ENCODE measurements at regions not wholly inside any gene's neighbourhood (a gene's known extent, or its start where the extent isn't known, plus 50 kb on each side); places are given as distances from the start of the nearest gene placed in this dataset.
"Not testable (repeated sequence)": the region's sequence is repeated elsewhere in the genome, so short reads cannot be mapped to it uniquely, and the experiment has no call there.

DNA sequence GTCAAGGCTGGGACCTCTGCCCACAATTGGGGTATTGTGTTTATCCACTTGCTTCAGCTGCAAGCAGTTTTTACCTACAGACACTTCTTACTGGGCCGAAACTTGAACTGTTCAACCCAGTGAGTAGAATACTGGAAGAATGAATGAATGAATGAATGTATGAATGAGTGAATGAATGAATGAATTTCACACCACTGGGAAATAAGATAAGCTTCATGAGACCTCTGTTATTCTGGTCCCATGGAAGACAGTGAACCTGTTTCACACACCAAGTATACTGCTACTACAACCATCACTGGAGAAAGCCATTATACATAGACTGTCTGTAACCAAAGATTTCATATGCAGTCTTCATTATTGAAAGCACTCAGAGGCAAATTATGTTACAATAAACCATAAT lies 295.0 kb upstream of the GULP1 start:
- no peak for DNase-seq

DNA sequence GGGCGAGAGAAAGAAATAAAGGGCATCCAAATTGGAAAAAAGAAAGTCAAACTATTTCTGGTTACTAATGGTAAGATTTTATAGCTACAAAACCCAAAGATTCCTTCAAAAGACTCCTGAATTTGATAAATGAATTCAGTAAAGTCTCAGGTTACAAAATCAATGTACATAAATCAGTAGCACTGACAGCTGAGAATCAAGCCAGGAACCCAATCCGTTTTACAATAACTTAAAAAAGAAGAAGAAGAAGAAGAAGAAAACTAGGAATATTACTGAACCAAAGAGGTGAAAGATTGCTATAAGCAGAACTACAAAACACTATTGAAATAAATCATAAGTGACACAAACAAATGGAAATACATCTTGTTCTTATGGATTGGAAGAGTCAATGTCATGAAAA lies 291.5 kb upstream of the GULP1 start:
- DNase-seq, result no peak

DNA sequence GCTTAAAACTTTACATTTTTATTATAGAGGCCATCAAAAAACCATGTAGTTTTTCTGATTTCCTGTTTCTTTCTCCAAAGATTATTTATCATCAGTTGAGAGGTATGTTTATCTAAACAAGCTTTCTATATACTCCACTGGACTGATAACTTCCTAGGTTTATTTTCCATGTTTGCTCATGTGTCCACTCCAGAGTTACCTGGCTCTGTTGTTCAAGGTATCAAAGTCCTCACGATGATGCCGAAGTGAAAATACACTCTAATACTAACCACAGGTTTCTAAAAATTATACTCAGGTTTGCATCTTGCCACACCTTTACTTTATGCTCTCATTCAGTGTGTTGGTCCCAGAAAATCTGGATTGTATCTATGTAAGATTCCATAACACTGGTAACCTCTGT lies 287.9 kb upstream of the GULP1 start:
- DNase-seq, result no peak

- no peak for DNase-seq
These were observed 277.9 kb upstream of the GULP1 start for GRCh38 chr2:188013767-188014166.

- no peak for DNase-seq
These were observed 274.8 kb upstream of the GULP1 start for GRCh38 chr2:188016917-188017316.

GRCh38 chr2:188022389-188022788 lies 269.3 kb upstream of the GULP1 start:
- no peak for DNase-seq

DNA sequence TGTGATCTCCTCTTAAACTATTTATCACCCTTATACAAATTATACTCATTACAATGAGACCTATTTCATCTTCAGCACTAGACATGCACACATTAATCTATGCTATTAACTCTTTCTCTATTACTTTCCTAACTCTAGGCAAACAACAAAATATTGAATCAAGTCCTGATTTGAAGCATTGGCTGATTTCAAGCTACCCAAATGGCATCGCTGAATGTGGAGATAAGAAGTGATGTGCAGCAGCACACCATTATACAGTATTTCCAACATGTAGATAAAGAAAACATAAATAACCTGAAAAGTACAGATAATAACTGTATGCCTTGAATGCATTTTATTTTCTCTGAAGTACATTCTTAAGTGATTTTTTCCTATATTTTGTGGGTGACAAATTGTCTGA lies 268.6 kb upstream of the GULP1 start:
- DNase-seq, result no peak

DNA sequence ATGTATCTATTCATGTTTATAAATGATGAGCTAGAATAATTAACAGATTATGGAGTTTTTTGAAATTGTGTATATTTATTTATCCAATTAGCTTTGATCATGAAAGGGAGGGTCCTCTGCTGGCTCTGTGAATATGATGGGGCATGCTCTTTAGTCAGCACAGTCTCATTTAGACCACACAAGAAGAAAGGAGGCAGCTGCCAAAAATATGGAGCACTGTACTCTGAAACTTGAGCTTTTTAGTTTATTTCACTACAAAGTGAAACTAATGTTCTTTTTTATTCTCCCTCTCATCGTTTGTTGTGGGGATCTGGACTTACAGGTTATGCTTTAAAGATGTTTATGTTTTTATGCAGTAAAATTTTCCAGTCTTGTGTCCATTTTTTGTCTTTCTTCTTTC lies 266.9 kb upstream of the GULP1 start:
- no peak for DNase-seq

DNA sequence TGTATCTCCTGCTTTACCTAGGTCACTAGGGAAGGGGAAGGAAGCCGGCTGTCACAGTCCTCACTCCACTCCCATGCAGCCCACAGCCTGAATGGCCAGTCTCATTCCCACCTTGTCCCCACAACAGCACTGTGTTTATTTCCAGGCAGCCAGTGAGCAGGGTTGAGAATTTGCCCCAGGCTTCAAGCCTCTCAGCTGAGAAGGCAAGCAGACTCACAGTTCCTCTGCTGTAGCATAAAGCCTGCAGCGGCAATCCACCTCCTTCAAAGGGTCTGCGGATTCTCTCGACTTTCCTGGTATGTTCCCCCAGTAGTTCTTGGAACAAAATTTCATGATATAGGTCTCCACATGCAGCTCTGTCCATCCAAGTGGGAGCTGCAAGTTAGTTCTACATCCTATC lies 262.9 kb upstream of the GULP1 start:
- no peak for DNase-seq

GRCh38 chr2:188032306-188032705 lies 259.4 kb upstream of the GULP1 start:
- DNase-seq, result no peak

DNA sequence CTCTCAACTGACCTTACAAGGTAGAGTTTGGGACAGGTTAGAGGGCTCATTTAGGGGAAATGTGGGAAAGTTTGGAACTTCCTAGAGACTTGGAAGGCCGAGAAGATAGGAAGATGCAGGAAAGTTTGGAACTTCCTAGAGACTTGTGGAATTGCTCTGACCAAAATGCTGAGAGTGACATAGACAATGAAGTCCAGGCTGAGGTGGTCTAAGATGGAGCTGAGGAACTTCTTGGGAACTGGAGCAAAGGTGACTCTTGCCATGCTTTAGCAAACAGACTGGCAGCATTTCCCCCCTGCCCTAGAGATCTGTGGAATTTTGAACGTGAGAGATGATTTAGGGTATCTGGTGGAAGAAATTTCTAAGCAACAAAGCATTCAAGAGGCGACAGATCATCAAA lies 258.9 kb upstream of the GULP1 start:
- no peak for DNase-seq

DNA sequence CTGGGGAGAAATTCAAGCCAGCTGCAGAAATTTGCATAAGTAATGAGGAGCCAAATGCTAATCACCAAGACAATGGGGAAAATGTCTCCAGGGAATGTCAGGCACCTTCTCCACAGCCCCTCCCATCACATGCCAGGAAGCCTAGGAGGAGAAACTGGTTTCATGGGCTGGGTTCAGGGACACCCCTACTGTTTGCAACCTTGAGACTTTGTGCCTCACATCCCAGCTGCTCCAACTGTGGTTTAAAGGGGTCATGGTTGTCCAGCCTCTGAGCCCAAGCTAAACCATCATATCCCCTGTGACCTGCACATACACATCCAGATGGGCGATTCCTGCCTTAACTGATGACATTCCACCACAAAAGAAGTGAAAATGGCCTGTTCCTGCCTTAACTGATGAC lies 258.4 kb upstream of the GULP1 start:
- DNase-seq, result not testable (repeated sequence)

- DNase-seq, result not testable (repeated sequence)
These were observed 257.6 kb upstream of the GULP1 start for GRCh38 chr2:188034102-188034501.

- not testable (repeated sequence) for DNase-seq
These were observed 256.3 kb upstream of the GULP1 start for GRCh38 chr2:188035377-188035776.

GRCh38 chr2:188036786-188037185 lies 254.9 kb upstream of the GULP1 start:
- not testable (repeated sequence) for DNase-seq

DNA sequence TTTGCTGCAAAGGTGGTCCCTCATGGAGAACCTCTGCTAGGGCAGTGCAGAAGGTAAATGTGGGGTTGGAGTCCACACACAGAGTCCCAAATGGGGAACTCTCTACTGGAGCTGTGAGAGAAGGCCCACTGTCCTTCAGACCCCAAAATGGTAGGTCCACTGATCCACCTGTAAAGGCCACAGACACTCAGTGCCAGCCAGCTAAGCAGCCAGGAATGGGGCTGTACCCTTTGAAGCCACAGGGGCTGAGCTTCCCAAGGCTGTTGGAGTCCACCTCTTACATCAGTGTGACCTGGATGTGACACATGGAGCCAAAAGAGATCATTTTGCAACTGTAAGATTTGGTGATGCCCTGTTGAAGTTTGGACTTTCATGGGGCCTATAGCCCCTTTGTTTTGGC lies 252.4 kb upstream of the GULP1 start:
- no peak for DNase-seq

DNA sequence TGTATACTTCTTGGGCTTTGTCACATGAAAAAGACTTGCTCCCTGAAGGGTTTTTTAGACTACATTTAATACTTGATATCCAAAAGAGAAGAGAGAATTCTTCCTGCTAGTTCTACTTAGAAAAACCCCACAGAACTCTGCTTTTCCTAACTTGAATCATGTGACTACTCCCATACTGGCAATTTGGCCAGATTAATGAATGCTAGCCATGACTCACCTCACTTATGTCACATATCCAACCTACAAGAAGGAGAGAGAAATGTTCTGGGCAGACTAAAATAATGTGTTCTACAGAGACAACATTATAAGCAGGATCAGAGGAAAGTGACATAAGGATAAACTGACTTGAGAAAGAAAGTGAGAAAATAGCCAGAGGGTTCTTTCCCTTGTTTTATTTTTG lies 249.3 kb upstream of the GULP1 start:
- DNase-seq, result no peak

- no peak for DNase-seq
These were observed 246.7 kb upstream of the GULP1 start for GRCh38 chr2:188045016-188045415.

- no peak for DNase-seq
These were observed 245.2 kb upstream of the GULP1 start for GRCh38 chr2:188046437-188046836.

DNA sequence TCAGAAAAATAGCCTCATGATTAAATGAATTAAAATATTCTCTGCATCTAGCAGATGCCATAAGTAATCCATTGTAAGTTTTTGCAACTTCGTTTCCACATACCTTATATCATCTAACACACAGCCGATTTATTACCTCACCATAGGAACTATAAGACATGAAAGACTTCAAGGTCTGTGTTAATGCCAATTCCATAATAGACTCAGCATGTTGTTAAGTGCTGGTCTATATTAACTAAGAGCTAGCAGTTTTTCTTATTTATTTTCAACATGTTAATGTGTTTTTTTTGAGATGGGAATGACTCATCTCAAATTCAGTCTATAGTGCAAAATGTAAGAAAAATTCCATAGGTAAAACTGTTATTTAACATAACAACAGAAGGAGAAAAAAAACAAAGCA lies 243.9 kb upstream of the GULP1 start:
- DNase-seq, result no peak

GRCh38 chr2:188050726-188051125 lies 240.9 kb upstream of the GULP1 start:
- DNase-seq, result no peak

DNA sequence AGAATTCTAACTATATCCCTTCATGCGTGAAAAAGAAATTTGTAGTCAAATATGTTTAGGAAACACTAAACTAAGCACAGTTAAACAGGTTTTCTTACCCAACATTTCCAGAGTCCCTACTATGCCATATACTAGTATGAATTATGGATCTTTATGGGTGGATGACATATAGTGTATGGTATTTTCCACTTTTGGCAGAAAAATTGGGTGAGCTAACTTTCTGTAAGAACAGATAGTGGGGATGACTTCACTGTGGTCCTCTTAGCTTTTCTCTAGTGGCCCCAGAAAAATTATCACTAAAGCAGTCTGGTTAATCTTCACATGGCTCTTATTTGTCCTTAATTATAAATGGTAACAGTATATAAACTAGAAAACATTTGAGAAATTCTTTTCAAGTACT lies 240.0 kb upstream of the GULP1 start:
- no peak for DNase-seq

- no peak for DNase-seq
These were observed 226.3 kb upstream of the GULP1 start for GRCh38 chr2:188065386-188065785.

GRCh38 chr2:188068093-188068492 lies 223.6 kb upstream of the GULP1 start:
- DNase-seq, result no peak

DNA sequence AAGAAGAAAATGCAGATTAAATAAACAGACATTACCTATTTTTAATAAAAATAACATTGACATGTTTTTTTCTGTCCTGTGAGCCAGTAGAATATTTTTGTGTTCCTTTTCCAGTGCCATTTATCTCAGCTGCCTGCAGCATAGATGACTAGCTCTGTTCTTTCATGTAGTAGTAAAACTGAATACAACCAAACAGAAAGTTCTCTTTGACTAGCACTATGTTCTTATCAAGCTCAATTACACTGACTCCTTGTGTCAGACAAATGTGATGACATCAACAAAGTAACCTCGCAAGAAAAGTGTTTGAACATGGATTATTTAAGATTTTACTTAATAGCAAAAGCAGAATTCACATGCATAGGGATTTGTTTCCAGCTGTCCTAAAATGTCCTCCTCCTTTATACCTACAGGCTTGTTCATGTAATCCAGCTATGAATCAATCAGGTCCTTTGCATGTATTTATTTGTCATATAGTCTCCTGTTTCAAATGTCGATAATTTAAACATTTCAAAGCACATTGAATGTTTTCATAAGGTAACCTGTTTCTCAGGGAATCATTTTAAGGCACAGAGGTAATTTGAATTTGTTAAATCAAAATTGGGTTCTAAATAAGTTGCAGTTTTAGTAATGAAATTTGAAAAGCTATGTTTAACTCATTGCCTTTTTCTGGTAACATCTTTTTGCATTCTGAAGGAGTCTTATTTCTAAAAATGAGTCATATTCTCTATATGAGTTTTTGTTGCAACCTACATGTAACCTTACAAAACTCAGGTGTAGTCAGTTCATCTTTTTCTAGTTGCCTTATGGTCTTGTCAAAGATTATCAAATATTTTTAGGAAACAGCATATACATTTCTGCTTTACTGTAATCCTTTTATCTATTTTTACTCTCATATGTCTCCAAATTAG lies 215.3 kb upstream of the GULP1 start:
- DNase-seq, result no peak
